Caco-2 (cell line): ENCODE measurements at regions not wholly inside any gene's neighbourhood (a gene's known extent, or its start where the extent isn't known, plus 50 kb on each side); places are given as distances from the start of the nearest gene placed in this dataset.
"Not testable (repeated sequence)": the region's sequence is repeated elsewhere in the genome, so short reads cannot be mapped to it uniquely, and the experiment has no call there.

Experiments
- BruUV-seq: library from RNA; stranded (reverse); fragments of 400-500 nt; replicated peaks from 2 replicates; lab custom pipeline; 2021; lab: Mats Ljungman, UMichigan
- CTCF ChIA-PET: fragments of 300-600 bp; sonication (Branson Sonifier 250); formaldehyde crosslinking; loops from one replicate; lab custom pipeline; 2022; ENCODE audit warnings: antibody characterized with exemption; lab: Charles Lee
- POLR2A ChIA-PET: fragments of 300-600 bp; sonication (Branson Sonifier 250); formaldehyde crosslinking; loops from one replicate; lab custom pipeline; 2022; ENCODE audit warnings: antibody characterized with exemption; lab: Charles Lee
- DNase-seq, 2 experiments: peaks; one replicate each; pipeline versions ENCODE4 v3.0.0 to v3.0.0-alpha.2; 2020 to 2022
- H3K27me3 ChIP-seq: replicated peaks from 2 replicates; pipeline ENCODE4 v1.6.0; 2011; ENCODE audit warnings: low read length; ENCODE audit not compliant: control insufficient read depth, insufficient read depth
- H3K36me3 ChIP-seq: 2 replicates; pipeline ENCODE4 v1.5.1; 2011; ENCODE audit warnings: low read length; ENCODE audit not compliant: control insufficient read depth, insufficient read depth
- H3K4me1 ChIP-seq: fragments of 250-450 bp; sonication (Bioruptor Pico); 2 replicates; pipeline ENCODE4 v1.5.1; 2020; ENCODE audit warnings: mild to moderate bottlenecking
- H3K4me3 ChIP-seq: 2 replicates; pipeline ENCODE4 v1.5.1; 2011; ENCODE audit warnings: low read depth, mild to moderate bottlenecking, control low read depth, low read length
- H3K9me3 ChIP-seq: fragments of 250-450 bp; sonication (Bioruptor Pico); 2 replicates; pipeline ENCODE4 v1.5.1; 2020; ENCODE audit warnings: mild to moderate bottlenecking, moderate library complexity
- H3K27ac Mint-ChIP-seq: one replicate; pipeline ENCODE4 v1.8.0; 2022; ENCODE audit warnings: mixed read lengths; ENCODE audit not compliant: unreplicated experiment
- H3K27me3 Mint-ChIP-seq: one replicate; pipeline ENCODE4 v1.8.0; 2022; ENCODE audit warnings: mixed read lengths; ENCODE audit not compliant: insufficient read depth, unreplicated experiment
- H3K36me3 Mint-ChIP-seq: one replicate; pipeline ENCODE4 v1.8.0; 2022; ENCODE audit warnings: mild to moderate bottlenecking, mixed read lengths; ENCODE audit not compliant: insufficient read depth, unreplicated experiment
- H3K4me1 Mint-ChIP-seq: one replicate; pipeline ENCODE4 v1.8.0; 2022; ENCODE audit warnings: low read depth, mixed read lengths; ENCODE audit not compliant: unreplicated experiment
- H3K4me3 Mint-ChIP-seq: one replicate; pipeline ENCODE4 v1.8.0; 2022; ENCODE audit warnings: mild to moderate bottlenecking, moderate library complexity, mixed read lengths; ENCODE audit not compliant: unreplicated experiment
- H3K9me3 Mint-ChIP-seq: one replicate; pipeline ENCODE4 v1.8.0; 2022; ENCODE audit warnings: mixed read lengths; ENCODE audit not compliant: unreplicated experiment
- CTCF ChIP-seq, 2 experiments: fragments of 200-600 bp in 1 of 2; IDR thresholded peaks; 1 replicate in 1 of 2; 2 replicates in 1 of 2; pipeline versions ENCODE4 v1.5.1 to v1.8.0; 2011 to 2022; ENCODE audit warnings: antibody characterized with exemption in 1 of 2, control low read depth in 1 of 2, inconsistent platforms in 1 of 2, low read depth in 1 of 2, low read length in 1 of 2, mild to moderate bottlenecking in 1 of 2, moderate library complexity in 1 of 2; ENCODE audit not compliant: insufficient read depth in 1 of 2, severe bottlenecking in 1 of 2, unreplicated experiment in 1 of 2
- intact Hi-C: fragments of 100-400 bp; cut with micrococcal nuclease; formaldehyde crosslinking; loops from one replicate; pipeline ENCODE4 v1.10.0; 2022; ENCODE audit not compliant: unreplicated experiment

- H3K4me1 Mint-ChIP-seq: peaks cover 14% of the 10 kb centered on the region
- peaks cover 1% of the 10 kb centered on the region for H3K36me3 Mint-ChIP-seq
- ChIA-PET CTCF (no interaction called here), POLR2A (no interaction called here)
- no peaks in the 10 kb centered on the region for H3K36me3 ChIP-seq
- intact Hi-C loops: no loop called here
- no peaks in the 10 kb centered on the region for H3K27me3 Mint-ChIP-seq
- no peaks in the 10 kb centered on the region for H3K9me3 Mint-ChIP-seq
- no peak overlapping the region for H3K27ac Mint-ChIP-seq
- no peak overlapping the region for H3K4me3 Mint-ChIP-seq
- no peaks in the 10 kb centered on the region for H3K9me3 ChIP-seq
- BruUV-seq: no TSS peak
- H3K27me3 ChIP-seq: no peaks in the 10 kb centered on the region
- TF ChIP-seq CTCF (IDR thresholded peaks at IDR 0.05; ENCODE audit: insufficient read depth in 1 of 2, low read depth in 1 of 2, low read length in 1 of 2, severe bottlenecking in 1 of 2, unreplicated experiment in 1 of 2): no peak
- no peak overlapping the region for H3K4me3 ChIP-seq
- no peak for DNase-seq
- 0 out of 2 replicates have a peak, but pooled peaks cover 4% of the 10 kb centered on the region for H3K4me1 ChIP-seq
Observed at GRCh38 chr14:37673439-37673838, 78.0 kb downstream of the TTC6 start.

- Mint-ChIP-seq H3K4me3 (no peak overlapping the region), H3K27ac (no peak overlapping the region), H3K9me3 (no peaks in the 10 kb centered on the region), H3K4me1 (peaks cover 6% of the 10 kb centered on the region), H3K27me3 (no peaks in the 10 kb centered on the region), H3K36me3 (peaks cover 8% of the 10 kb centered on the region)
- no peak for DNase-seq
- no peak overlapping the region for H3K4me3 ChIP-seq
- TF ChIP-seq CTCF (IDR thresholded peaks at IDR 0.05; ENCODE audit: insufficient read depth in 1 of 2, low read depth in 1 of 2, low read length in 1 of 2, severe bottlenecking in 1 of 2, unreplicated experiment in 1 of 2): no peak
- BruUV-seq: no TSS peak
- H3K36me3 ChIP-seq: no peaks in the 10 kb centered on the region
- intact Hi-C loops: no loop called here
- H3K9me3 ChIP-seq: no peaks in the 10 kb centered on the region
- no peaks in the 10 kb centered on the region for H3K4me1 ChIP-seq
- no peaks in the 10 kb centered on the region for H3K27me3 ChIP-seq
- POLR2A ChIA-PET: no interaction called here
- CTCF ChIA-PET: no interaction called here
Observed at GRCh38 chr14:37678916-37679315, 83.5 kb downstream of the TTC6 start.

GRCh38 chr14:37681486-37681885 is 86.1 kb downstream of the TTC6 start:
- peaks cover 8% of the 10 kb centered on the region for H3K36me3 Mint-ChIP-seq
- H3K4me3 Mint-ChIP-seq: no peak overlapping the region
- H3K4me1 Mint-ChIP-seq: no peaks in the 10 kb centered on the region
- H3K27me3 Mint-ChIP-seq: no peaks in the 10 kb centered on the region
- intact Hi-C loops: no loop called here
- no peaks in the 10 kb centered on the region for H3K9me3 ChIP-seq
- H3K4me1 ChIP-seq: no peaks in the 10 kb centered on the region
- no peaks in the 10 kb centered on the region for H3K36me3 ChIP-seq
- ChIA-PET POLR2A (no interaction called here), CTCF (no interaction called here)
- H3K4me3 ChIP-seq: no peak overlapping the region
- BruUV-seq: no TSS peak
- no peaks in the 10 kb centered on the region for H3K27me3 ChIP-seq
- TF ChIP-seq CTCF (IDR thresholded peaks at IDR 0.05; ENCODE audit: insufficient read depth in 1 of 2, low read depth in 1 of 2, low read length in 1 of 2, severe bottlenecking in 1 of 2, unreplicated experiment in 1 of 2): no peak
- H3K9me3 Mint-ChIP-seq: no peaks in the 10 kb centered on the region
- DNase-seq: no peak
- no peak overlapping the region for H3K27ac Mint-ChIP-seq

GRCh38 chr14:37692680-37693079 is 97.3 kb downstream of the TTC6 start:
- Histone ChIP-seq H3K9me3 (peaks cover 13% of the 10 kb centered on the region), H3K4me1 (peaks cover 16% of the 10 kb centered on the region)
- H3K4me3 Mint-ChIP-seq, H3K4me1 Mint-ChIP-seq, intact Hi-C loops, DNase-seq, H3K27me3 ChIP-seq, H3K27me3 Mint-ChIP-seq, POLR2A ChIA-PET, H3K4me3 ChIP-seq, CTCF ChIA-PET, H3K36me3 ChIP-seq, H3K27ac Mint-ChIP-seq, BruUV-seq: not testable (repeated sequence)
- Mint-ChIP-seq H3K9me3 (peaks cover 34% of the 10 kb centered on the region), H3K36me3 (peaks cover 12% of the 10 kb centered on the region)

GRCh38 chr14:37693420-37693819 is 98.0 kb downstream of the TTC6 start:
- H3K27me3 Mint-ChIP-seq, POLR2A ChIA-PET, CTCF ChIA-PET, intact Hi-C loops, BruUV-seq, H3K4me3 ChIP-seq, H3K27me3 ChIP-seq, DNase-seq, H3K4me1 Mint-ChIP-seq, H3K36me3 ChIP-seq, H3K4me3 Mint-ChIP-seq: not testable (repeated sequence)
- Mint-ChIP-seq H3K27ac (peak overlapping the region; percentile 70), H3K9me3 (peaks cover 34% of the 10 kb centered on the region), H3K36me3 (peaks cover 12% of the 10 kb centered on the region)
- H3K9me3 ChIP-seq: peaks cover 13% of the 10 kb centered on the region
- peaks cover 24% of the 10 kb centered on the region for H3K4me1 ChIP-seq
